Activated CD8-positive, alpha-beta memory T cell treated with anti-CD3 and anti-CD28 coated beads, Interleukin-2, amount 50 U/mL, for 1 hour (primary cell): ENCODE measurements at regions not wholly inside any gene's neighbourhood (a gene's known extent, or its start where the extent isn't known, plus 50 kb on each side); places are given as distances from the start of the nearest gene placed in this dataset.

Experiments
- DNase-seq: peaks from one replicate; pipeline ENCODE4 v3.0.0-alpha.2; 2020; ENCODE audit errors: extremely low read depth

GRCh38 chr2:62447411-62447810 lies 58.6 kb downstream of the TMEM17 start:
- no peak for DNase-seq

DNA sequence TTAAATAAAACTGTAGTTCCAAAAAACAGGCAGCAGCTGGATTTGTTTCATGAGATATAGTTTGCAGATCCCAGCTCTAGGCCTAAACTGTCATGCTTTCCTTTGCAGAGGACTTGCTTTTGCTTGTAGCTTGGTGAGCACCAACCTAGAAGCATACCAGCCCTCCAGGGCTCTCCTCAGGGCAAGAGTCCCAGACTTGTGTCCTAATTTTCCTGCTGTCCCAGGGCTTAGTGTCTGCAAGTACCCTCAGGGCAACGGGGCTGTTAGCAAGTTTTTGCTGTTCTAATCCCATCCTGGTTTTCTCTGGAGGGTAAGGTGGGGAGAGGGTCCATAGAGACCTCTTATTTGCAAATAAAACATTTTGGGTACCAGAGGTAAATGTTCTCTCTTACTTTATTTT lies 59.5 kb downstream of the TMEM17 start:
- no peak for DNase-seq

DNA sequence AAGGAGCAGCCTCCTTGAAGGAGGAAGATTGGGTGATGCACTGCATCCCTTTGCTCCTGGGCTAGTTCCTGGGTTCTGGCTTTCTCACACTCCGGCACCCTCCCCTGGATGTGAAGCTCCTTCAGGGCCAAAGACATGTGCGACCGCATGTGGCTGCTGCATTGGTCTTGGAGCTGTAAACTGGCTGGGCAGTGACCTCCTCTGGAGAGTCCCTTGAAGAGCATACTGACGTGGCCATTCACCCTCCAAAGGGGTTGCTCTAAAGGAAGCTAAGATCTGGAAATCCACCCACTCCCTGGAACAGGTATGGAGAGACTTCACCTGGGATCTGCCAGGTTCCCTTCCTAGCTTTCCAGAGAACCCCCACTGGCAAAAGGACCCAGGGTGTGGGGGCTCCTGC lies 62.1 kb downstream of the TMEM17 start:
- DNase-seq, result no peak

- no peak for DNase-seq
Measured at GRCh38 chr2:62443471-62443870, 62.5 kb downstream of the TMEM17 start.

- no peak for DNase-seq
Measured at GRCh38 chr2:62441824-62442223, 64.2 kb downstream of the TMEM17 start.

DNA sequence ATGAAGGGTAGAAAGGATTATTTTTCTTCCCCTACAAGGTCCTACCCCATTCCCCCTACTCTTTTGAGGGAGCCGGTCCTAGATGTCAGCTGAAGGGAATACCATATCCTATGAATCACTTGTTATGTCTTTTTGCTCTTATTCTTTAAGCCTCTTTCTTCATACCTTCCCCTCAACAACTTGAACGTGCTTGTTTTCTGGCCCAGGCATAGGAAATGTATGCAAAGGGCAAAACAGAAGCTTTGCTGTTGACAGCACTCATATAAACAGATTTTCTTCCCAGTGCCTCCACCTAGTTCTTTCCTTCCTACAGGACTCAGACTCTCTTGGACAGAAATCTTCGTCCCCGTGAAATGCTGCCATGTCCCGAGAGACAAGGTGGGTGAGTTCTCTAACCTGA lies 64.6 kb downstream of the TMEM17 start:
- no peak for DNase-seq

GRCh38 chr2:62440281-62440946 lies 65.6 kb downstream of the TMEM17 start:
- DNase-seq, result no peak

GRCh38 chr2:62439425-62439824 lies 66.6 kb downstream of the TMEM17 start:
- no peak for DNase-seq

- no peak for DNase-seq
Measured at GRCh38 chr2:62437785-62438184, 68.2 kb downstream of the TMEM17 start.

DNA sequence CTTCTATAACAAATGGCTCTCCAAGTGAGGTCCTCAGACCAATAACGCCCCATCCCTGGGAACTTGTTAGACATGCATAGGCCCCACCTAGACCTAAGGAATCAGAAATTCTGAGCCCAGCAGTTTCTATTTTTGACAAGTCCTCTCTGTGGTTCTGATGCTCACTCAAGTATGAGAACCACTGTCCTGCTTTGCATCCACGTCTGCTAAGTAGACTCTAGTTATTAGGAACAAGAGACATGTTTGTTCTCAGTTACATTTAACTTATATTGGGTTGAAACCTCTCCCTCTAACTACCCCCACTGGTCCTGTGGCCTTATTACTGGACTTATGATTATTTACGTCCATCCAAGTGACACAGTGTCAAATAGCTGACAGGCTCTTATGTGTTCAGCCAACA lies 70.3 kb downstream of the TMEM17 start:
- no peak for DNase-seq

DNA sequence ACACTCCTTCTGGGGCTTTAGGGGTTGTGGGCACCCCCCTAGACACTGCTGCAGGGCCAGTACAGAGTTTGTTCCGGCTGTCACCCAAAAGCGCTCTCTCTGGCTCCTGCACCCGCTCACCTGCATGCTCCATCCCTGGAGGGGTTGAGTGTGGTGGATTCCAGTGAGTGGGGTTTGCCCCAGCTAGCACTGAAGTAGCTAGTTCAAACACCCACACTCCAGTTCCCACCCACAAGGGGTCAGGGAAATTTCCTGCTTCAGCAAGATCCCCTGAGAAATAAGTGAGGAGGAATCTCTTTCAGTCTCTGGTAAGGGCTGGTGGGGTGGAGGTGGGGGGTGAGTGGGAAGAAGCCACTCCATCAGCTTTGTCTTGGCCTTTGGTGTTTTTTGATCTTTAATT lies 73.6 kb downstream of the TMEM17 start:
- no peak for DNase-seq

DNA sequence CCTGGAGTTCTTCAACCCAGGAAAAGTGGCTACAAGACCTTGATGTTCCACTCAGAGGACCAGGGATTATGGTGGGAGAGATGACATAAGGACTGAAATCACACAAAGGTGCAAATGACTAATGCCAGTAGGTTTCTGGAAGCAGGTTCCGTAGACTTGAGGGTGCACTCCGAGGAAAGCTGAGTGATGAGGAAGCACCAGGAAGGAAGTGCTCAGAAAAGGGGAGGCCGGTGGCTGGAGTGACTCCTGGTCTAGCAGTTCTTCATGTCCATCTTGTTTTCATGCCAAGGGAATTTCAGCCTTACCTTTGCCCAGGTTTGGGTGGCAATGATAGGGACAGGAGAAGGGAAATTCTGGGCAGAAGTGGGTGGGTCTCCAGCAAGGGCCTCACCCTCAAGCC lies 74.5 kb downstream of the TMEM17 start:
- DNase-seq, result no peak

- DNase-seq, result no peak
Measured at GRCh38 chr2:62430146-62430545, 75.8 kb downstream of the TMEM17 start.

DNA sequence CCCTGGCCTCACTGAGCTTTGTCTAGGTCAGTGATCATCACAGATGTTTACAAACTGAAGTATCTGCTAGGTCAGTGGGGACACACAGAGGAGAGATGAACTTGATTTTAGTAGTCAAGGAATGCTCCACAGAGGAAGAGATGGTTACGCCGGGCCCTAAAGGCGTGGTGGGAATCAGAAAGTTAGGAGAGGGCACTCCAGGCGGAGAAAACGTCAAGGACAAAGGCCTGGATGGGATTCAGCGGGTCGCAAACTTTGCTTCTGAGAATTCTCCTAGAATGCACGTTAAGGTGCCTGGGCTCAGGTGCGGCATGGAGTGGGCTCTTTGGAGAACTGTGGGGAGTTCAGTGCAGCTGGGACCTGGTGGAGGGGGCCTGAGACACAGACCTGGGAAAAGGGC lies 78.8 kb downstream of the TMEM17 start:
- DNase-seq, result no peak

DNA sequence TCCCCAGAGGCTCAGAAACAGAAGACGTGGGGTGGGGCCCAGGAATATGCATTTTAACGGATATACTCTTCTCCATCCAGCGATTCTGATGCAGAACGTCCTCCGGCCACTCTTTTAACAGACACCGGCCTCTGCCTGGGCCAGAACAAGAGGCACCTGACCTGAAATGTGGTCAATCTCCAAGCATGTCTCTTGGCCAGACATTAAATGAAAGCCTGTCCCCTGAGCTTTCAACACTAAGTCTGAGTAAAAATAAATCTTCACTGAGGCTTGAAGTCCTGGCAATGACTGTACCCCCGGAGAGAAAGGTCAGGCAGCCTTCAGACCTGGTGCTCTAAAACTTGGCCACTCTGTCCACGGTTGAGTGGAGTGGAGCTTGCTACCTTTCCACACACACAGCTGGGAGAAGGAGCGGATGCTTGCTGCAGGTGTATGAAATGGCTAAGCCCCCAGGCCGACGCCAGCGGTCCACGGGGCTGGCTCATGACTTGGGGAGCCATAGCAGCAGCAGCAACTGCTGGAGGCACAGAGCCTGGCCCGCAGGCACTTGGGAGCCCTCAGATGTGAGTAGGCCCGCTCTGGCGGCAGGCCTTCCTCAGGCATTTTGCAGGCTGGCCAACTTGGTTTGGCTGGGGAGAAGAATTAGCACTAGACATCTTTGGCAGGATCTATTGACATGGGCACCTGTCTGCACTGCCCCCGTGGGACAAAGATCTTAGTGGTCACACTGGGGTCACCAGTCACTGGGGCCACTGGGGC lies 79.7 kb downstream of the TMEM17 start:
- DNase-seq, result no peak

GRCh38 chr2:62425684-62426083 lies 80.3 kb downstream of the TMEM17 start:
- DNase-seq, result no peak

- DNase-seq, result no peak
Measured at GRCh38 chr2:62424899-62425298, 81.1 kb downstream of the TMEM17 start.

- no peak for DNase-seq
Measured at GRCh38 chr2:62423883-62424458, 82.0 kb downstream of the TMEM17 start.

GRCh38 chr2:62423235-62423634 lies 82.8 kb downstream of the TMEM17 start:
- no peak for DNase-seq

- DNase-seq, result no peak
Measured at GRCh38 chr2:62415518-62415917, 90.5 kb downstream of the TMEM17 start.

DNA sequence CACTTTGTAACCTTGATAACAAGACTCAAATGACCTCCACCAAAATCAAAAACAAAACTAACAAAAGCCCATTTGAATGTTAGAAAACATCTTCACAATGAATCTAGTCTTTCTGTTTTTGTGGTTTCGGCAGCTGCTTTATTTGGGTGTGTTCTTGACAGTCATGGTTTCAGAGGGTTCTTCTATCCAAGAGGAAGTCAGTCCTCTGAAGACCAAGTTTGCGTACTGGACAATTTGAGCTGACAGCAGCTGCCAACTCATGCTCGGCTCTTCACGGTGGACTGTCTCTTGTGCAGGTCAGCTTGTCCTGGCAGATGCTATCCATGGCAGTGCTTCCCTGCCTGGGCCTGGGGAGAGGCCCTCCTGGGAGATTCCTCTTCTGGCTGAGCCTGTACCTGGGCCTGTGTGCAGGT lies 91.0 kb downstream of the TMEM17 start:
- no peak for DNase-seq

- DNase-seq, result no peak
Measured at GRCh38 chr2:62413116-62413663, 92.8 kb downstream of the TMEM17 start.

GRCh38 chr2:62412347-62412742 lies 93.7 kb downstream of the TMEM17 start:
- DNase-seq, result no peak
